Hepatocyte (in vitro differentiated cells): ENCODE measurements at regions not wholly inside any gene's neighbourhood (a gene's known extent, or its start where the extent isn't known, plus 50 kb on each side); places are given as distances from the start of the nearest gene placed in this dataset.

Experiments used
- DNase-seq: peaks from one replicate; pipeline ENCODE4 v3.0.0-alpha.2; 2016; ENCODE audit warnings: low spot score
- H2AFZ ChIP-seq: fragments of 200-600 bp; sonication (generic); 2 replicates; pipeline ENCODE4 v1.6.0; 2016; ENCODE audit warnings: antibody characterized with exemption, mild to moderate bottlenecking
- H3K27ac ChIP-seq: fragments of 200-600 bp; sonication (generic); 2 replicates; pipeline ENCODE4 v1.5.1; 2016; ENCODE audit warnings: mild to moderate bottlenecking
- H3K27me3 ChIP-seq: fragments of 200-600 bp; sonication (generic); 2 replicates; pipeline ENCODE4 v1.6.1; 2016
- H3K36me3 ChIP-seq: fragments of 200-600 bp; sonication (generic); replicated peaks from 2 replicates; pipeline ENCODE4 v1.5.1; 2016; ENCODE audit warnings: low read depth; ENCODE audit not compliant: insufficient read depth
- H3K4me1 ChIP-seq: fragments of 200-600 bp; sonication (generic); 2 replicates; pipeline ENCODE4 v1.5.1; 2016; ENCODE audit warnings: mild to moderate bottlenecking, moderate library complexity; ENCODE audit not compliant: insufficient read depth
- H3K4me2 ChIP-seq: fragments of 200-600 bp; sonication (generic); 2 replicates; pipeline ENCODE4 v1.6.0; 2016
- H3K4me3 ChIP-seq: fragments of 200-600 bp; sonication (generic); 2 replicates; pipeline ENCODE4 v1.5.1; 2016; ENCODE audit warnings: mild to moderate bottlenecking
- H3K79me2 ChIP-seq: fragments of 200-600 bp; sonication (generic); 2 replicates; pipeline ENCODE4 v1.6.0; 2017; ENCODE audit warnings: mild to moderate bottlenecking
- H3K9me2 ChIP-seq: fragments of 200-600 bp; sonication (generic); replicated peaks from 2 replicates; pipeline ENCODE4 v1.6.0; 2017; ENCODE audit warnings: mild to moderate bottlenecking; ENCODE audit not compliant: insufficient read depth
- H3K9me3 ChIP-seq: fragments of 200-600 bp; sonication (generic); 2 replicates; pipeline ENCODE4 v1.5.1; 2016; ENCODE audit warnings: low read depth, mild to moderate bottlenecking
- H4K20me1 ChIP-seq: fragments of 200-600 bp; sonication (generic); 2 replicates; pipeline ENCODE4 v1.6.0; 2016; ENCODE audit warnings: mild to moderate bottlenecking; ENCODE audit not compliant: insufficient read depth, poor library complexity, severe bottlenecking
- CTCF ChIP-seq: fragments of 200-600 bp; sonication (generic); IDR thresholded peaks from 2 replicates; pipeline ENCODE4 v1.5.1; 2016; ENCODE audit warnings: antibody characterized with exemption, mild to moderate bottlenecking; ENCODE audit not compliant: poor library complexity
- EZH2 ChIP-seq: fragments of 200-600 bp; sonication (generic); IDR thresholded peaks from 2 replicates; pipeline ENCODE4 v1.6.1; 2016; ENCODE audit warnings: antibody characterized with exemption, mild to moderate bottlenecking, borderline replicate concordance
- EZH2phosphoT487 ChIP-seq: fragments of 200-600 bp; sonication (generic); IDR thresholded peaks from one replicate; pipeline ENCODE4 v1.6.1; 2018; ENCODE audit warnings: antibody characterized with exemption, mild to moderate bottlenecking, low read depth, moderate library complexity; ENCODE audit not compliant: unreplicated experiment, severe bottlenecking
- WGBS: methylation state at CpG from one replicate; pipeline ENCODE4 v1.1.6; 2016; ENCODE audit warnings: low lambda C conversion rate; ENCODE audit errors: missing lambda C conversion rate; 5-methylcytosine and 5-hydroxymethylcytosine counted together

GRCh38 chr10:113320987-113321386 is 231.9 kb upstream of the HABP2 start:
- Histone ChIP-seq H3K27ac (no peak overlapping the region), H3K9me2 (no peaks in the 10 kb centered on the region), H3K79me2 (no peaks in the 10 kb centered on the region), H2AFZ (no peak overlapping the region), H3K27me3 (no peaks in the 10 kb centered on the region), H3K36me3 (no peaks in the 10 kb centered on the region), H3K4me3 (no peak overlapping the region), H4K20me1 (no peaks in the 10 kb centered on the region), H3K4me2 (no peak overlapping the region), H3K4me1 (no peaks in the 10 kb centered on the region), H3K9me3 (no peaks in the 10 kb centered on the region)
- no peak for DNase-seq
- no peak for TF ChIP-seq EZH2phosphoT487
- TF ChIP-seq EZH2: no peak
- TF ChIP-seq CTCF: no peak
- WGBS: 86% methylated on average over 6 of the region's 6 CpGs

- Histone ChIP-seq H3K36me3 (no peaks in the 10 kb centered on the region), H3K9me3 (no peaks in the 10 kb centered on the region), H4K20me1 (no peaks in the 10 kb centered on the region), H3K27ac (no peak overlapping the region), H3K4me1 (no peaks in the 10 kb centered on the region), H3K9me2 (no peaks in the 10 kb centered on the region), H3K79me2 (no peaks in the 10 kb centered on the region), H2AFZ (no peak overlapping the region), H3K27me3 (no peaks in the 10 kb centered on the region), H3K4me2 (no peak overlapping the region), H3K4me3 (no peak overlapping the region)
- TF ChIP-seq CTCF (no peak), EZH2 (no peak), EZH2phosphoT487 (no peak)
- no peak for DNase-seq
- 84% methylated on average over 4 of the region's 4 CpGs for WGBS
Measured at GRCh38 chr10:113322843-113323242, 230.0 kb upstream of the HABP2 start.

GRCh38 chr10:113323985-113324384 is 228.9 kb upstream of the HABP2 start:
- Histone ChIP-seq H3K27ac (no peak overlapping the region), H3K4me3 (no peak overlapping the region), H3K9me2 (no peaks in the 10 kb centered on the region), H3K79me2 (no peaks in the 10 kb centered on the region), H3K27me3 (no peaks in the 10 kb centered on the region), H4K20me1 (no peaks in the 10 kb centered on the region), H3K4me1 (no peaks in the 10 kb centered on the region), H3K9me3 (no peaks in the 10 kb centered on the region), H2AFZ (no peak overlapping the region), H3K4me2 (no peak overlapping the region), H3K36me3 (no peaks in the 10 kb centered on the region)
- 82% methylated on average over 4 of the region's 4 CpGs for WGBS
- no peak for DNase-seq
- no peak for TF ChIP-seq EZH2
- no peak for TF ChIP-seq CTCF
- no peak for TF ChIP-seq EZH2phosphoT487
